ENCODE measurements at regions not wholly inside any gene's neighbourhood (a gene's known extent, or its start where the extent isn't known, plus 50 kb on each side); places are given as distances from the start of the nearest gene placed in this dataset.

GRCh38 chr11:79702303-79702702 is 261.5 kb upstream of the TENM4 start:
- H2BK120ac ChIP-seq (ENCODE audit: low read depth, low read length): no peak overlapping the region
- no peak overlapping the region for H4K91ac ChIP-seq (ENCODE audit: low read length)
- no peak overlapping the region for H3K18ac ChIP-seq (ENCODE audit: low read depth in 1 of 2, low read length in 2 of 2)
- H3K27ac ChIP-seq (ENCODE audit: low read length, poor library complexity, severe bottlenecking): no peak overlapping the region
- DNase-seq: no peak
- H3K9me3 ChIP-seq (ENCODE audit: control insufficient read depth, low read length): peaks cover 40% of the 10 kb centered on the region
- H3K9ac ChIP-seq (ENCODE audit: low read length): no peak overlapping the region
- H3K14ac ChIP-seq (ENCODE audit: low read length in 2 of 2): no peak overlapping the region
- no peak overlapping the region for H2BK15ac ChIP-seq (ENCODE audit: low read depth, poor library complexity, severe bottlenecking)
- H3K4me3 ChIP-seq (ENCODE audit: insufficient read depth in 1 of 2, low read depth in 1 of 2, low read length in 2 of 2): no peak overlapping the region
- WGBS: 96% methylated on average over 3 of the region's 3 CpGs
- no peak overlapping the region for H3K4ac ChIP-seq (ENCODE audit: low read depth in 1 of 2, low read length in 2 of 2)
- H3K23ac ChIP-seq (ENCODE audit: low read length in 2 of 2): no peak overlapping the region
- H2BK5ac ChIP-seq (ENCODE audit: low read depth, low read length, poor library complexity, severe bottlenecking): no peak overlapping the region
- no peak overlapping the region for H2AK5ac ChIP-seq (ENCODE audit: low read length, severe bottlenecking)
- H2BK12ac ChIP-seq (ENCODE audit: low read length in 2 of 2): no peak overlapping the region
- H3K27me3 ChIP-seq (ENCODE audit: control insufficient read depth in 1 of 2, insufficient read depth in 1 of 2, low read length in 2 of 2): no peaks in the 10 kb centered on the region
- no peak overlapping the region for H3K4me2 ChIP-seq (ENCODE audit: low read length, poor library complexity, severe bottlenecking)
- H3K79me1 ChIP-seq (replicated peaks; ENCODE audit: low read length, poor library complexity, severe bottlenecking): no peaks in the 10 kb centered on the region
- H4K8ac ChIP-seq (ENCODE audit: low read length): no peak overlapping the region
- H3K4me1 ChIP-seq (ENCODE audit: control insufficient read depth, insufficient read depth, low read depth, low read length): no peaks in the 10 kb centered on the region
- no peak overlapping the region for H2AFZ ChIP-seq (ENCODE audit: low read depth, low read length)
- no peaks in the 10 kb centered on the region for H3K36me3 ChIP-seq (ENCODE audit: control insufficient read depth in 1 of 2, insufficient read depth in 2 of 2, low read depth in 1 of 2, low read length in 2 of 2)

GRCh38 chr11:79699246-79699645 is 258.4 kb upstream of the TENM4 start:
- no peak overlapping the region for H3K23ac ChIP-seq (ENCODE audit: low read length in 2 of 2)
- H2BK15ac ChIP-seq (ENCODE audit: low read depth, poor library complexity, severe bottlenecking): no peak overlapping the region
- H3K9me3 ChIP-seq (ENCODE audit: control insufficient read depth, low read length): peaks cover 37% of the 10 kb centered on the region
- no peak for DNase-seq
- H2BK5ac ChIP-seq (ENCODE audit: low read depth, low read length, poor library complexity, severe bottlenecking): no peak overlapping the region
- H4K8ac ChIP-seq (ENCODE audit: low read length): no peak overlapping the region
- H2AK5ac ChIP-seq (ENCODE audit: low read length, severe bottlenecking): no peak overlapping the region
- no peak overlapping the region for H3K18ac ChIP-seq (ENCODE audit: low read depth in 1 of 2, low read length in 2 of 2)
- H3K14ac ChIP-seq (ENCODE audit: low read length in 2 of 2): no peak overlapping the region
- H4K91ac ChIP-seq (ENCODE audit: low read length): no peak overlapping the region
- no peak overlapping the region for H2AFZ ChIP-seq (ENCODE audit: low read depth, low read length)
- no peaks in the 10 kb centered on the region for H3K4me1 ChIP-seq (ENCODE audit: control insufficient read depth, insufficient read depth, low read depth, low read length)
- WGBS: 100% methylated on average over 1 of the region's 1 CpG
- no peaks in the 10 kb centered on the region for H3K79me1 ChIP-seq (replicated peaks; ENCODE audit: low read length, poor library complexity, severe bottlenecking)
- no peak overlapping the region for H3K9ac ChIP-seq (ENCODE audit: low read length)
- no peak overlapping the region for H2BK120ac ChIP-seq (ENCODE audit: low read depth, low read length)
- no peak overlapping the region for H3K4ac ChIP-seq (ENCODE audit: low read depth in 1 of 2, low read length in 2 of 2)
- H2BK12ac ChIP-seq (ENCODE audit: low read length in 2 of 2): no peak overlapping the region
- no peak overlapping the region for H3K4me3 ChIP-seq (ENCODE audit: insufficient read depth in 1 of 2, low read depth in 1 of 2, low read length in 2 of 2)
- no peak overlapping the region for H3K27ac ChIP-seq (ENCODE audit: low read length, poor library complexity, severe bottlenecking)
- no peak overlapping the region for H3K4me2 ChIP-seq (ENCODE audit: low read length, poor library complexity, severe bottlenecking)
- no peaks in the 10 kb centered on the region for H3K27me3 ChIP-seq (ENCODE audit: control insufficient read depth in 1 of 2, insufficient read depth in 1 of 2, low read length in 2 of 2)
- no peaks in the 10 kb centered on the region for H3K36me3 ChIP-seq (ENCODE audit: control insufficient read depth in 1 of 2, insufficient read depth in 2 of 2, low read depth in 1 of 2, low read length in 2 of 2)

DNA sequence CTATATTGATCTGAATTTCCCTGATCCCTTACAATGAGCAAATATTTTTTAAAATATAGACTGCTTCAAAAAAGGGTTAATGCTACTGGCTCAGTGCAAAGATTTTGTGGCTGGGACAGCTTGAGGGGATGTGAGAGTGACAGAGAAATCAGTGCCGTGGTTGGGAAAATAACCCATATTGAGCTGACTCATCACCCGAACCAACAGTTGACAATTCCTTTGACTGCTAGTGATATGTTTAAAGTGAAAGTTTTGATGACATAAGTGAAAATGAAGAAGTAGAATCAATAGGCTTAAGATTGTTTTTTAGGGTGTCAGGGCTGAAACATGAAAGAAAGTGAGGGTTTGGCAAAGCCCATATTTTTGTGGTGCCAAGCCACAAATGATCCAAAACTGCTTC is 257.1 kb upstream of the TENM4 start:
- Histone ChIP-seq H2AK5ac (ENCODE audit: low read length, severe bottlenecking) (no peak overlapping the region), H4K8ac (ENCODE audit: low read length) (no peak overlapping the region), H3K9me3 (ENCODE audit: control insufficient read depth, low read length) (peaks cover 25% of the 10 kb centered on the region), H3K27ac (ENCODE audit: low read length, poor library complexity, severe bottlenecking) (no peak overlapping the region), H2AFZ (ENCODE audit: low read depth, low read length) (no peak overlapping the region), H3K18ac (ENCODE audit: low read depth in 1 of 2, low read length in 2 of 2) (no peak overlapping the region), H2BK5ac (ENCODE audit: low read depth, low read length, poor library complexity, severe bottlenecking) (no peak overlapping the region), H3K4me2 (ENCODE audit: low read length, poor library complexity, severe bottlenecking) (no peak overlapping the region), H3K36me3 (ENCODE audit: control insufficient read depth in 1 of 2, insufficient read depth in 2 of 2, low read depth in 1 of 2, low read length in 2 of 2) (no peaks in the 10 kb centered on the region), H2BK120ac (ENCODE audit: low read depth, low read length) (no peak overlapping the region), H3K27me3 (ENCODE audit: control insufficient read depth in 1 of 2, insufficient read depth in 1 of 2, low read length in 2 of 2) (no peaks in the 10 kb centered on the region), H3K9ac (ENCODE audit: low read length) (no peak overlapping the region), H4K91ac (ENCODE audit: low read length) (no peak overlapping the region), H3K79me1 (replicated peaks; ENCODE audit: low read length, poor library complexity, severe bottlenecking) (no peaks in the 10 kb centered on the region), H2BK12ac (ENCODE audit: low read length in 2 of 2) (no peak overlapping the region), H3K4me1 (ENCODE audit: control insufficient read depth, insufficient read depth, low read depth, low read length) (no peaks in the 10 kb centered on the region), H3K14ac (ENCODE audit: low read length in 2 of 2) (no peak overlapping the region), H2BK15ac (ENCODE audit: low read depth, poor library complexity, severe bottlenecking) (no peak overlapping the region), H3K23ac (ENCODE audit: low read length in 2 of 2) (no peak overlapping the region), H3K4ac (ENCODE audit: low read depth in 1 of 2, low read length in 2 of 2) (no peak overlapping the region), H3K4me3 (ENCODE audit: insufficient read depth in 1 of 2, low read depth in 1 of 2, low read length in 2 of 2) (no peak overlapping the region)
- WGBS: 69% methylated on average over 2 of the region's 2 CpGs
- DNase-seq: no peak

DNA sequence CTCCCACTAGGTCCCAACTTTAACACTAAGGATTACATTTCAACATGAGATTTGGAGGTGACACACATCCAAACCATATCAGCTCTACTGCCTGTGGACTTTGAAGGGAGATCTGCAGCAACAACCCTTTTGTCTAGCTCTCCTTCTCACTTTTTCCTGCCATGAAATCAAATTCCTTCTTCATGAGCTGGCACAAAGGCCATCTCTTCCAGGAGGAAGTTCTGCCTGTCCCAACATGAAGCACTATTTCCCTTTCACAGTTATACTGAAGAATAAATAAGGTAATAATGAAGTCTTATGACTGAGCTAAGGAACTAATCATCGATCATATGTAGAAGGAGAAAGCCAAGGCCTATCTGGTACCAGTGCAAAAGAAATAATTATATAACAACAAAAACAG is 253.5 kb upstream of the TENM4 start:
- Histone ChIP-seq H3K4me1 (ENCODE audit: control insufficient read depth, insufficient read depth, low read depth, low read length) (no peaks in the 10 kb centered on the region), H3K23ac (ENCODE audit: low read length in 2 of 2) (no peak overlapping the region), H3K27ac (ENCODE audit: low read length, poor library complexity, severe bottlenecking) (no peak overlapping the region), H3K4ac (ENCODE audit: low read depth in 1 of 2, low read length in 2 of 2) (no peak overlapping the region), H2AFZ (ENCODE audit: low read depth, low read length) (no peak overlapping the region), H3K9me3 (ENCODE audit: control insufficient read depth, low read length) (peaks cover 1% of the 10 kb centered on the region), H4K8ac (ENCODE audit: low read length) (no peak overlapping the region), H3K4me3 (ENCODE audit: insufficient read depth in 1 of 2, low read depth in 1 of 2, low read length in 2 of 2) (no peak overlapping the region), H3K27me3 (ENCODE audit: control insufficient read depth in 1 of 2, insufficient read depth in 1 of 2, low read length in 2 of 2) (no peaks in the 10 kb centered on the region), H2BK15ac (ENCODE audit: low read depth, poor library complexity, severe bottlenecking) (peak overlapping the region; percentile 67), H3K79me1 (replicated peaks; ENCODE audit: low read length, poor library complexity, severe bottlenecking) (no peaks in the 10 kb centered on the region), H2BK120ac (ENCODE audit: low read depth, low read length) (no peak overlapping the region), H3K18ac (ENCODE audit: low read depth in 1 of 2, low read length in 2 of 2) (no peak overlapping the region), H3K36me3 (ENCODE audit: control insufficient read depth in 1 of 2, insufficient read depth in 2 of 2, low read depth in 1 of 2, low read length in 2 of 2) (no peaks in the 10 kb centered on the region), H2BK5ac (ENCODE audit: low read depth, low read length, poor library complexity, severe bottlenecking) (no peak overlapping the region), H2BK12ac (ENCODE audit: low read length in 2 of 2) (no peak overlapping the region), H4K91ac (ENCODE audit: low read length) (no peak overlapping the region), H3K9ac (ENCODE audit: low read length) (no peak overlapping the region), H3K4me2 (ENCODE audit: low read length, poor library complexity, severe bottlenecking) (no peak overlapping the region), H3K14ac (ENCODE audit: low read length in 2 of 2) (no peak overlapping the region), H2AK5ac (ENCODE audit: low read length, severe bottlenecking) (no peak overlapping the region)
- no CpG with 5 or more reads among the region's 1 CpG for WGBS
- DNase-seq: no peak
